Smooth muscle cell (in vitro differentiated cells): ENCODE measurements at regions not wholly inside any gene's neighbourhood (a gene's known extent, or its start where the extent isn't known, plus 50 kb on each side); places are given as distances from the start of the nearest gene placed in this dataset.

Source experiments
- DNase-seq: peaks from one replicate; lab custom pipeline; 2025; ENCODE audit not compliant: unreplicated experiment; lab: John Stamatoyannopoulos, UW
- H2AFZ ChIP-seq: fragments of 200-600 bp; sonication (generic); 2 replicates; pipeline ENCODE4 v1.6.0; 2016; ENCODE audit warnings: antibody characterized with exemption, low read depth, mild to moderate bottlenecking
- H3F3A ChIP-seq: fragments of 200-600 bp; sonication (generic); 2 replicates; pipeline ENCODE4 v1.6.0; 2017; ENCODE audit warnings: antibody characterized with exemption, low read depth
- H3K27ac ChIP-seq: fragments of 200-600 bp; sonication (generic); 2 replicates; pipeline ENCODE4 v1.5.1; 2016; ENCODE audit warnings: low read depth, mild to moderate bottlenecking
- H3K27me3 ChIP-seq: fragments of 200-600 bp; sonication (generic); 2 replicates; pipeline ENCODE4 v1.6.1; 2016; ENCODE audit warnings: low read depth, mild to moderate bottlenecking
- H3K36me3 ChIP-seq: fragments of 200-600 bp; sonication (generic); 2 replicates; pipeline ENCODE4 v1.5.1; 2016; ENCODE audit warnings: low read depth
- H3K4me1 ChIP-seq: fragments of 200-600 bp; sonication (generic); 2 replicates; pipeline ENCODE4 v1.5.1; 2016; ENCODE audit warnings: low read depth
- H3K4me2 ChIP-seq: fragments of 200-600 bp; sonication (generic); 2 replicates; pipeline ENCODE4 v1.6.0; 2016; ENCODE audit warnings: mild to moderate bottlenecking
- H3K4me3 ChIP-seq: fragments of 200-600 bp; sonication (generic); 2 replicates; pipeline ENCODE4 v1.5.1; 2016; ENCODE audit warnings: mild to moderate bottlenecking
- H3K79me2 ChIP-seq: fragments of 200-600 bp; sonication (generic); 2 replicates; pipeline ENCODE4 v1.6.0; 2016; ENCODE audit warnings: low read depth, mild to moderate bottlenecking
- H3K9ac ChIP-seq: fragments of 200-600 bp; sonication (generic); 2 replicates; pipeline ENCODE4 v1.6.0; 2016; ENCODE audit warnings: low read depth
- H3K9me3 ChIP-seq: fragments of 200-600 bp; sonication (generic); replicated peaks from 2 replicates; pipeline ENCODE4 v1.5.1; 2016; ENCODE audit warnings: low read depth
- H4K20me1 ChIP-seq: fragments of 200-600 bp; sonication (generic); 2 replicates; pipeline ENCODE4 v1.6.0; 2016; ENCODE audit warnings: low read depth
- WGBS: methylation state at CpG from one replicate; pipeline ENCODE4 v1.1.7; 2016; ENCODE audit warnings: low lambda C conversion rate; 5-methylcytosine and 5-hydroxymethylcytosine counted together
- TF ChIP-seq, protein P1 (sequence below): fragments of 200-600 bp; sonication (generic); IDR thresholded peaks from 2 replicates; pipeline ENCODE4 v1.5.1; 2017; ENCODE audit warnings: borderline replicate concordance, mild to moderate bottlenecking, antibody characterized with exemption; ENCODE audit not compliant: insufficient read depth, poor library complexity, severe bottlenecking

GRCh38 chr3:72169561-72170472 is 384.9 kb upstream of the PROK2 start:
- no peaks in the 10 kb centered on the region for H3K36me3 ChIP-seq

GRCh38 chr3:72169120-72169519 is 384.2 kb upstream of the PROK2 start:
- H3K27ac ChIP-seq: no peak overlapping the region
- no peaks in the 10 kb centered on the region for H3K27me3 ChIP-seq
- H3F3A ChIP-seq: no peaks in the 10 kb centered on the region
- H3K9me3 ChIP-seq: no peaks in the 10 kb centered on the region
- no peaks in the 10 kb centered on the region for H4K20me1 ChIP-seq
- TF ChIP-seq, protein P1, sequence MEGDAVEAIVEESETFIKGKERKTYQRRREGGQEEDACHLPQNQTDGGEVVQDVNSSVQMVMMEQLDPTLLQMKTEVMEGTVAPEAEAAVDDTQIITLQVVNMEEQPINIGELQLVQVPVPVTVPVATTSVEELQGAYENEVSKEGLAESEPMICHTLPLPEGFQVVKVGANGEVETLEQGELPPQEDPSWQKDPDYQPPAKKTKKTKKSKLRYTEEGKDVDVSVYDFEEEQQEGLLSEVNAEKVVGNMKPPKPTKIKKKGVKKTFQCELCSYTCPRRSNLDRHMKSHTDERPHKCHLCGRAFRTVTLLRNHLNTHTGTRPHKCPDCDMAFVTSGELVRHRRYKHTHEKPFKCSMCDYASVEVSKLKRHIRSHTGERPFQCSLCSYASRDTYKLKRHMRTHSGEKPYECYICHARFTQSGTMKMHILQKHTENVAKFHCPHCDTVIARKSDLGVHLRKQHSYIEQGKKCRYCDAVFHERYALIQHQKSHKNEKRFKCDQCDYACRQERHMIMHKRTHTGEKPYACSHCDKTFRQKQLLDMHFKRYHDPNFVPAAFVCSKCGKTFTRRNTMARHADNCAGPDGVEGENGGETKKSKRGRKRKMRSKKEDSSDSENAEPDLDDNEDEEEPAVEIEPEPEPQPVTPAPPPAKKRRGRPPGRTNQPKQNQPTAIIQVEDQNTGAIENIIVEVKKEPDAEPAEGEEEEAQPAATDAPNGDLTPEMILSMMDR: no peak
- no peak overlapping the region for H2AFZ ChIP-seq
- H3K4me3 ChIP-seq: no peak overlapping the region
- H3K4me2 ChIP-seq: no peak overlapping the region
- H3K4me1 ChIP-seq: no peaks in the 10 kb centered on the region
- no peaks in the 10 kb centered on the region for H3K79me2 ChIP-seq
- no peak overlapping the region for H3K9ac ChIP-seq
- H3K36me3 ChIP-seq: no peaks in the 10 kb centered on the region
- DNase-seq: no peak

More at GRCh38 chr3:72169561-72170472, 384.9 kb upstream of the PROK2 start:
- no peaks in the 10 kb centered on the region for H3F3A ChIP-seq
- no peak overlapping the region for H2AFZ ChIP-seq
- H3K27ac ChIP-seq: no peak overlapping the region
- H3K4me3 ChIP-seq: no peak overlapping the region
- WGBS: 88% methylated on average over 5 of the region's 5 CpGs
- H3K9ac ChIP-seq: no peak overlapping the region
- H3K79me2 ChIP-seq: no peaks in the 10 kb centered on the region
- TF ChIP-seq, protein P1: no peak
- no peaks in the 10 kb centered on the region for H3K9me3 ChIP-seq
- no peaks in the 10 kb centered on the region for H3K27me3 ChIP-seq
- H4K20me1 ChIP-seq: no peaks in the 10 kb centered on the region
- no peak overlapping the region for H3K4me2 ChIP-seq
- DNase-seq: no peak
- H3K4me1 ChIP-seq: no peaks in the 10 kb centered on the region

- no peaks in the 10 kb centered on the region for H4K20me1 ChIP-seq
- TF ChIP-seq, protein P1: no peak
- no peaks in the 10 kb centered on the region for H3F3A ChIP-seq
- no peak overlapping the region for H3K9ac ChIP-seq
- no peak overlapping the region for H3K4me2 ChIP-seq
- WGBS: 88% methylated on average over 1 of the region's 1 CpG
- no peaks in the 10 kb centered on the region for H3K27me3 ChIP-seq
- no peaks in the 10 kb centered on the region for H3K36me3 ChIP-seq
- no peaks in the 10 kb centered on the region for H3K9me3 ChIP-seq
- H2AFZ ChIP-seq: no peak overlapping the region
- no peak for DNase-seq
- H3K27ac ChIP-seq: no peak overlapping the region
- no peak overlapping the region for H3K4me3 ChIP-seq
- H3K79me2 ChIP-seq: no peaks in the 10 kb centered on the region
- H3K4me1 ChIP-seq: peaks cover 3% of the 10 kb centered on the region
Measured at GRCh38 chr3:72165808-72166207, 380.9 kb upstream of the PROK2 start.

DNA sequence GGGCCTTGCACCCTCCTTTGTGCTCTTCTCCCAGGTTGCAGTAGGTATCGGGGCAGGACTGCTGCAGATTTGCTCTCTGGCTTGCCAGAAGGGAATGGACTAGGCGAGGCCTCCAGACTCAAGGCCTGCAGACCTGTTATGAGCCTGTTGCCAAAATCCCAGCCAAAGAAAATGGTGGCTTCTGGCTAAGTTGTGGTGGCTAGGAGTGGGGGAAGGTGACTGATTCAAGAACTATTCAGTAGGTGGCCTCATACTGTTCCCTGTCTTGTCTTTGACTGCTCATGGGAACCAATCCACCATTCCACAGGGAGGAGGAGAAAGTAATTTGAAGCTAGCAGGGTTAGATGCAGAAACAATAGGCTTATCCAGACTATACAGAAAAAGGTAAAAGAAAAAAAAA is 380.4 kb upstream of the PROK2 start:
- no peak for DNase-seq
- TF ChIP-seq, protein P1: no peak
- Histone ChIP-seq H3K36me3 (no peaks in the 10 kb centered on the region), H3K4me2 (no peak overlapping the region), H3K9ac (no peak overlapping the region), H3K79me2 (no peaks in the 10 kb centered on the region), H2AFZ (no peak overlapping the region), H3K4me3 (no peak overlapping the region), H3F3A (no peaks in the 10 kb centered on the region), H4K20me1 (no peaks in the 10 kb centered on the region), H3K4me1 (peaks cover 3% of the 10 kb centered on the region), H3K9me3 (no peaks in the 10 kb centered on the region), H3K27me3 (no peaks in the 10 kb centered on the region), H3K27ac (no peak overlapping the region)
- 98% methylated on average over 2 of the region's 2 CpGs for WGBS
